Caco-2 (cell line): ENCODE measurements at regions not wholly inside any gene's neighbourhood (a gene's known extent, or its start where the extent isn't known, plus 50 kb on each side); places are given as distances from the start of the nearest gene placed in this dataset.
"Not testable (repeated sequence)": the region's sequence is repeated elsewhere in the genome, so short reads cannot be mapped to it uniquely, and the experiment has no call there.

Experiments
- BruUV-seq: library from RNA; stranded (reverse); fragments of 400-500 nt; replicated peaks from 2 replicates; lab custom pipeline; 2021; lab: Mats Ljungman, UMichigan
- CTCF ChIA-PET: fragments of 300-600 bp; sonication (Branson Sonifier 250); formaldehyde crosslinking; loops from one replicate; lab custom pipeline; 2022; ENCODE audit warnings: antibody characterized with exemption; lab: Charles Lee
- POLR2A ChIA-PET: fragments of 300-600 bp; sonication (Branson Sonifier 250); formaldehyde crosslinking; loops from one replicate; lab custom pipeline; 2022; ENCODE audit warnings: antibody characterized with exemption; lab: Charles Lee
- DNase-seq, 2 experiments: peaks; one replicate each; pipeline versions ENCODE4 v3.0.0 to v3.0.0-alpha.2; 2020 to 2022
- H3K27me3 ChIP-seq: replicated peaks from 2 replicates; pipeline ENCODE4 v1.6.0; 2011; ENCODE audit warnings: low read length; ENCODE audit not compliant: control insufficient read depth, insufficient read depth
- H3K36me3 ChIP-seq: 2 replicates; pipeline ENCODE4 v1.5.1; 2011; ENCODE audit warnings: low read length; ENCODE audit not compliant: control insufficient read depth, insufficient read depth
- H3K4me1 ChIP-seq: fragments of 250-450 bp; sonication (Bioruptor Pico); 2 replicates; pipeline ENCODE4 v1.5.1; 2020; ENCODE audit warnings: mild to moderate bottlenecking
- H3K4me3 ChIP-seq: 2 replicates; pipeline ENCODE4 v1.5.1; 2011; ENCODE audit warnings: low read depth, mild to moderate bottlenecking, control low read depth, low read length
- H3K9me3 ChIP-seq: fragments of 250-450 bp; sonication (Bioruptor Pico); 2 replicates; pipeline ENCODE4 v1.5.1; 2020; ENCODE audit warnings: mild to moderate bottlenecking, moderate library complexity
- H3K27ac Mint-ChIP-seq: one replicate; pipeline ENCODE4 v1.8.0; 2022; ENCODE audit warnings: mixed read lengths; ENCODE audit not compliant: unreplicated experiment
- H3K27me3 Mint-ChIP-seq: one replicate; pipeline ENCODE4 v1.8.0; 2022; ENCODE audit warnings: mixed read lengths; ENCODE audit not compliant: insufficient read depth, unreplicated experiment
- H3K36me3 Mint-ChIP-seq: one replicate; pipeline ENCODE4 v1.8.0; 2022; ENCODE audit warnings: mild to moderate bottlenecking, mixed read lengths; ENCODE audit not compliant: insufficient read depth, unreplicated experiment
- H3K4me1 Mint-ChIP-seq: one replicate; pipeline ENCODE4 v1.8.0; 2022; ENCODE audit warnings: low read depth, mixed read lengths; ENCODE audit not compliant: unreplicated experiment
- H3K4me3 Mint-ChIP-seq: one replicate; pipeline ENCODE4 v1.8.0; 2022; ENCODE audit warnings: mild to moderate bottlenecking, moderate library complexity, mixed read lengths; ENCODE audit not compliant: unreplicated experiment
- H3K9me3 Mint-ChIP-seq: one replicate; pipeline ENCODE4 v1.8.0; 2022; ENCODE audit warnings: mixed read lengths; ENCODE audit not compliant: unreplicated experiment
- CTCF ChIP-seq, 2 experiments: fragments of 200-600 bp in 1 of 2; IDR thresholded peaks; 1 replicate in 1 of 2; 2 replicates in 1 of 2; pipeline versions ENCODE4 v1.5.1 to v1.8.0; 2011 to 2022; ENCODE audit warnings: antibody characterized with exemption in 1 of 2, control low read depth in 1 of 2, inconsistent platforms in 1 of 2, low read depth in 1 of 2, low read length in 1 of 2, mild to moderate bottlenecking in 1 of 2, moderate library complexity in 1 of 2; ENCODE audit not compliant: insufficient read depth in 1 of 2, severe bottlenecking in 1 of 2, unreplicated experiment in 1 of 2
- intact Hi-C: fragments of 100-400 bp; cut with micrococcal nuclease; formaldehyde crosslinking; loops from one replicate; pipeline ENCODE4 v1.10.0; 2022; ENCODE audit not compliant: unreplicated experiment

GRCh38 chr7:76133839-76134238 lies 67.9 kb upstream of the SRRM3 start:
- no peak for TF ChIP-seq CTCF (IDR thresholded peaks at IDR 0.05; ENCODE audit: insufficient read depth in 1 of 2, low read depth in 1 of 2, low read length in 1 of 2, severe bottlenecking in 1 of 2, unreplicated experiment in 1 of 2)
- Mint-ChIP-seq H3K36me3 (no peaks in the 10 kb centered on the region), H3K4me1 (no peaks in the 10 kb centered on the region), H3K27me3 (peaks cover 22% of the 10 kb centered on the region), H3K27ac (no peak overlapping the region), H3K4me3 (no peak overlapping the region), H3K9me3 (no peaks in the 10 kb centered on the region)
- Histone ChIP-seq H3K27me3 (no peaks in the 10 kb centered on the region), H3K36me3 (no peaks in the 10 kb centered on the region), H3K9me3 (no peaks in the 10 kb centered on the region), H3K4me1 (no peaks in the 10 kb centered on the region), H3K4me3 (no peak overlapping the region)
- intact Hi-C loops, result loop anchor here (5.0 kb wide), 1 partner anchor 87 kb away; the partner anchor contains the start of genes MDH2 and STYXL1
- POLR2A ChIA-PET, result no interaction called here
- no TSS peak for BruUV-seq
- CTCF ChIA-PET, result no interaction called here
- DNase-seq, result no peak

GRCh38 chr7:76135263-76135662 lies 66.4 kb upstream of the SRRM3 start:
- POLR2A ChIA-PET, BruUV-seq: not testable (repeated sequence)

GRCh38 chr7:76138577-76139313 lies 63.0 kb upstream of the SRRM3 start:
- H3K4me3 ChIP-seq, H3K9me3 ChIP-seq, POLR2A ChIA-PET, H3K4me3 Mint-ChIP-seq, DNase-seq, H3K27me3 ChIP-seq, intact Hi-C loops, BruUV-seq, H3K4me1 Mint-ChIP-seq, CTCF ChIA-PET, H3K4me1 ChIP-seq, H3K36me3 Mint-ChIP-seq, H3K36me3 ChIP-seq, H3K9me3 Mint-ChIP-seq, H3K27ac Mint-ChIP-seq: not testable (repeated sequence)
- peaks cover 15% of the 10 kb centered on the region for H3K27me3 Mint-ChIP-seq

More at GRCh38 chr7:76135263-76135662, 66.4 kb upstream of the SRRM3 start:
- H3K36me3 ChIP-seq, H3K4me3 ChIP-seq, intact Hi-C loops, H3K36me3 Mint-ChIP-seq, H3K9me3 Mint-ChIP-seq, H3K4me1 ChIP-seq, H3K27ac Mint-ChIP-seq, H3K9me3 ChIP-seq, DNase-seq, CTCF ChIA-PET, H3K4me3 Mint-ChIP-seq, H3K4me1 Mint-ChIP-seq, H3K27me3 ChIP-seq: not testable (repeated sequence)
- peaks cover 20% of the 10 kb centered on the region for H3K27me3 Mint-ChIP-seq

GRCh38 chr7:76139670-76140069 lies 62.0 kb upstream of the SRRM3 start:
- TF ChIP-seq CTCF (IDR thresholded peaks at IDR 0.05; ENCODE audit: insufficient read depth in 1 of 2, low read depth in 1 of 2, low read length in 1 of 2, severe bottlenecking in 1 of 2, unreplicated experiment in 1 of 2), result no peak

GRCh38 chr7:76140259-76140658 lies 61.4 kb upstream of the SRRM3 start:
- H3K36me3 ChIP-seq, H3K36me3 Mint-ChIP-seq, H3K4me3 Mint-ChIP-seq, H3K4me3 ChIP-seq, H3K4me1 Mint-ChIP-seq, H3K27ac Mint-ChIP-seq, H3K4me1 ChIP-seq, CTCF ChIA-PET, BruUV-seq, intact Hi-C loops, DNase-seq, H3K9me3 ChIP-seq, POLR2A ChIA-PET, H3K9me3 Mint-ChIP-seq, H3K27me3 ChIP-seq: not testable (repeated sequence)
- peaks cover 15% of the 10 kb centered on the region for H3K27me3 Mint-ChIP-seq

More at GRCh38 chr7:76139670-76140069, 62.0 kb upstream of the SRRM3 start:
- Mint-ChIP-seq H3K36me3 (no peaks in the 10 kb centered on the region), H3K4me1 (no peaks in the 10 kb centered on the region), H3K9me3 (no peaks in the 10 kb centered on the region), H3K27ac (no peak overlapping the region), H3K4me3 (no peak overlapping the region), H3K27me3 (peaks cover 15% of the 10 kb centered on the region)
- Histone ChIP-seq H3K4me3 (no peak overlapping the region), H3K36me3 (no peaks in the 10 kb centered on the region), H3K9me3 (no peaks in the 10 kb centered on the region), H3K4me1 (no peaks in the 10 kb centered on the region), H3K27me3 (no peaks in the 10 kb centered on the region)
- POLR2A ChIA-PET, result no interaction called here
- intact Hi-C loops, result no loop called here
- no TSS peak for BruUV-seq
- CTCF ChIA-PET, result no interaction called here
- DNase-seq, result no peak
